GM13977 (cell line): ENCODE measurements at regions not wholly inside any gene's neighbourhood (a gene's known extent, or its start where the extent isn't known, plus 50 kb on each side); places are given as distances from the start of the nearest gene placed in this dataset.
"Not testable (repeated sequence)": the region's sequence is repeated elsewhere in the genome, so short reads cannot be mapped to it uniquely, and the experiment has no call there.

Experiments
- DNase-seq: peaks from one replicate; pipeline ENCODE4 v3.0.0; 2012; ENCODE audit warnings: low spot score
- in situ Hi-C: fragments of 300-500 bp; cut with MboI; formaldehyde crosslinking; loops from one replicate; pipeline ENCODE4 v1.12.0; 2022; ENCODE audit warnings: low sequenced_read_pairs, low pct_unique_long_range_greater_than_20kb, mixed read lengths, inconsistent platforms; ENCODE audit not compliant: unreplicated experiment
- TF ChIP-seq, protein P1 (sequence below): IDR thresholded peaks from 2 replicates; pipeline ENCODE4 v1.5.1; 2012; ENCODE audit warnings: mild to moderate bottlenecking, control low read depth; ENCODE audit not compliant: insufficient read depth; ENCODE audit errors: extremely low read depth, missing control alignments

DNA sequence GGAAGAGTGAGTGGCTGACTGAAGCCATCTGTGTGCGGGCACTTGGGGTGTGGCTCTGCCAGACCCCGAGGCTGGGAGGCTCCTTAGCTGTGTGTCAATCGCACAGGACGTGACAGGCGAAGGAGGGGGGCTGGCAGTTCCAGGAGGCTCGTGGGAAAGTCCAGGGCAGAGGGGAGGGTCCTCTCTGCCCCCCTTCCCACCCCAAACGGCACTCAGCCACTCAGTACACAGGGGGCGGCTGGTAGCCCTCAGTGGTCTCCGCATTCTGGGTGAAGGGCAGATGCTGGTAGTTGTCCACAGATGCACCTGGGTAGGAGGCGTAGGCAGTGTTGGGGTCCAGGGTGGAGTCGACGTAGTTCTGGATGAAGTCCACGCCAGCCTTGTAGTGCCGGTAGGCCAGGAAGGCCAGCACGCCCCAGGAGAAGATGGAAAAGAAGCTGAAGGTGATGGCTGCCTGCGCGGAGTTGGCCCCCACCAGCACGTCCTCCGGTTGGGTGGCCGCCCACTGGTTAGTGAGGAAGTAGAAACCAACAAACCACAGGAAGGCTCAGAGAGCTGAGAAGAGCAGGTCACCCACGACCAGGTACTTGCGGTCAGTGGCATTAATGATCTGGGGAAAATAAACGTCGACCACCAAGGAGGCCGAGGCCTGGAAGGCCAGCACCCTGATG lies 85.4 kb upstream of the CEP78 start:
- TF ChIP-seq, protein P1, sequence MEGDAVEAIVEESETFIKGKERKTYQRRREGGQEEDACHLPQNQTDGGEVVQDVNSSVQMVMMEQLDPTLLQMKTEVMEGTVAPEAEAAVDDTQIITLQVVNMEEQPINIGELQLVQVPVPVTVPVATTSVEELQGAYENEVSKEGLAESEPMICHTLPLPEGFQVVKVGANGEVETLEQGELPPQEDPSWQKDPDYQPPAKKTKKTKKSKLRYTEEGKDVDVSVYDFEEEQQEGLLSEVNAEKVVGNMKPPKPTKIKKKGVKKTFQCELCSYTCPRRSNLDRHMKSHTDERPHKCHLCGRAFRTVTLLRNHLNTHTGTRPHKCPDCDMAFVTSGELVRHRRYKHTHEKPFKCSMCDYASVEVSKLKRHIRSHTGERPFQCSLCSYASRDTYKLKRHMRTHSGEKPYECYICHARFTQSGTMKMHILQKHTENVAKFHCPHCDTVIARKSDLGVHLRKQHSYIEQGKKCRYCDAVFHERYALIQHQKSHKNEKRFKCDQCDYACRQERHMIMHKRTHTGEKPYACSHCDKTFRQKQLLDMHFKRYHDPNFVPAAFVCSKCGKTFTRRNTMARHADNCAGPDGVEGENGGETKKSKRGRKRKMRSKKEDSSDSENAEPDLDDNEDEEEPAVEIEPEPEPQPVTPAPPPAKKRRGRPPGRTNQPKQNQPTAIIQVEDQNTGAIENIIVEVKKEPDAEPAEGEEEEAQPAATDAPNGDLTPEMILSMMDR = no peak
- in situ Hi-C loops = no loop called here
- DNase-seq = no peak

DNA sequence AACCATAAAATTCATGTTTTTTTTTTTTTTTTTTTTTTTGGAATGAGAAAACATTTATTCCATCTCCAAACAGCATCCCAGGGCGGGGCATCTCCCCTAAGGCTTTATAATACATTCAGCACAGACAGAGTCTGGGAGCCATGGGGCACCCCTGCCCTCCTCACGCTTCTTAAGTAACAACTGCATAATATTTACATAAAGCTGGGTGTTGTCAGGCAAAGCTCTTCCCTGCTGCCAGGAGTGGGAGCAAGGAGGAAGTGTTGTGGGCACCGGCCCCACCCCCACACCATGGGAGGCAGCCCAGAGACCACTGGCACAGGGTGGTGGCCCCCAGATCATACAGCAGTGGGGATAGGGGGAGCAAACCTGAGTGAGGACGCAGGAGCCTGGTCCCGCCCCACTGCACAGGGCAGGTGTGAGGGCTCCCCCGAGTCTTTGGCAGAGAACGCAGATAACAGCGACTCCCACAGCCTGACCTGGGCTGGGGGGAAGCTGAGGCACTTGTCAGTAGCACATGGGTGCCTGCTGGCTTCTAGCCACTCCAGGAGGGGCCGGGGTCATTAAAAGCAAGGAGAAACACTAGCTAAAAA lies 86.1 kb upstream of the CEP78 start:
- TF ChIP-seq, protein P1 = no peak
- in situ Hi-C loops = no loop called here
- no peak for DNase-seq

DNA sequence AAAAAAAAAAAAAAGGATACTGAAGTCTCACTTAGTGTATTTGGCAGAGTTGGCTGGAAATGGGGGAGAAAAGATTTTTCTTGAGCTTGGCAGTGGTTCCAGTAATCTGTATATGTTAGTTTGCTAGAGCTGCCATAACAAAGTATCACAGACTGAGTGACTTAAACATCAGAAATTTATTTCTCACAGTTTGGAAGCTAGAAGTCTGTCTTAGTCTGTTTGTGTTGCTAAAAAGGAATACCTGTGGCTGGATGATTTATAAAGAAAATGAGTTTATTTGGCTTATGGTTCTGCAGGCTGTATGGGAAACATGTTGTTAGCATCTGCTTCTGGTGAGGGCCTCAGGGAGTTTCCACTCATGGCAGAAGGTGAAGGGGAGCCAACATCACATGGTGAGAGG lies 89.6 kb upstream of the CEP78 start:
- DNase-seq = no peak
- TF ChIP-seq, protein P1 = no peak
- in situ Hi-C loops = no loop called here

DNA sequence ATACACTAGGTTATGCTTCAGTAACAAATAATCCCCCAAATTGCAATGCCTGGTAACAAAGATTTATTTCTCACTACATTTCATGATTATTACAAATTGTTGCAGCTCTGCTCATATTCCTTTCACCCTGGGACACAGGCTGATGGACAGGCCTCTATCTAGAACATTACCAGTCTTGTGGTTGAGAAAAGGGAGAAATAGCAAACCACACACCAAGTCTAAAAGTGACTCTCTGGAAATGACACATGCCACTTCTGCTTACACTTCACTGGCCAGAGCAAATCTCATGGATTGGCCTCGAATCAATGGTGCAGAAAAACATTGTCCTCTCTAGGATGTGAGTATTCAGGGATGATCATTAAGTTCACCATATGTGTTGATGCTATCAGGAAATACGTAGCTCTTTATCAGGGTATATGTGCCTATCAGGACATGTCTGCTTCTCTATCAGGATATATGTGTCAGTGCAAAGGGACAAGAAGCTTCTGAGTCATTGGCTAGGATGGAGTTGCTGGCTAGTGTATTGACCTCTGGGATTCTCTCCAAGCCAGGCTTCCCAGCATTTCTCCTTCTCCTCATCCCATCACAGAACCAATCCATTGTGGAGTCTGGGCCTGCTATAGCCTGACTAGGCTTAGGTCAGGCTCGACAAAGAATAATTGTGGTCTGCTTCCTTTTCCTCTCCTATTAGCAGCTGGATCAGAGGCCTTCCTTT lies 91.1 kb upstream of the CEP78 start:
- in situ Hi-C loops = no loop called here
- DNase-seq = no peak
- TF ChIP-seq, protein P1 = no peak

DNA sequence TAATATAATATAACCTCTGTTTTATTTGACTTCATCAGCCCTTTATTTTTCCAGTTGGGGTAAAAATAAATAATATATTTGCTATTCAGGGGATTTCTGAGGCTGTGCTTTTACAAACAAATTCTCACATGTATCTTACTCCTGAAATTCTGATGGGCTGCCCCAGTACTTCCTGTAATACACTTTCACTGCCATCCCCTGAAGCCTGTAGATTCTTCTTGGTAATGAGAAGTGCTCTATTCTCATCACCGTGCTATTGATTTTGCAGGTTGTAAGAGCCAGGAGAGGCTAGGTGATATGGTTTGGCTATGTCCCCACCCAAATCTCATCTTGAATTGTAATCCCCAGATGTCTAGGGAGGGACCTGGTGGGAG lies 91.9 kb upstream of the CEP78 start:
- DNase-seq = no peak
- TF ChIP-seq, protein P1 = no peak
- in situ Hi-C loops = no loop called here

DNA sequence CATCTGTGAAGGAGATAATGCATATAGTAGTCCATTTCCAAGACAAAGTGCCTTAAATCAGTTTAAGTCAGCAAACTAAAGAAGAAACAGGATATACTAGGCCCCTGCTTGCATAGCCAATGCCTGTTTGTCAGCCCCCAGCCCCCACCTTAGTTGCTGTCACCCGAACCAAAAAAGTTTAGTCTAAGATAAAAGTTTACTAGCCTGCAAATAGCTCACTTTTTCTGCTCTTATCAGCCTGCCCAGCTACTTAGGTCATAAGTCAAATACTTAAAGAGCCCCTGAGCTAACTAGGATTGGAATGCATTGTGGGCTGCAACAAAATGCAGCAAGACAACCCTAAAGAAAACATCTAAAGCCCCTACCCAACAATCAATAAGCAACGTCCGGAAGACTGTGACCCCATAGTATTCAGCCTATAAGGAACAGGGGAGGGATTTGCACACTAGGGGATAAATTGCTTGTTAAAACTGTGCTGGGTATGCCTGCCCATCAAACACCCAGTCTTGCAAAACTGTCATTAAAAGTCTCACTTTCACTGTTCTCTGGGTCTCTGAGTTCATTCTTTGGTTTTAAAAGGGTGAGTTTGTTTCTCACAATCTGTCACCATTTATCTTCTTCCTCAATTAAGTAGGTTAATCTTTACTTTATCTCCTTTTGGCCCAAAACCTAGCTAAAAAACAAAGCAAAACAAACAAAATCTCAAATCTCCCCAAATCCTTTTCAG lies 92.4 kb upstream of the CEP78 start:
- in situ Hi-C loops = no loop called here
- DNase-seq = no peak
- TF ChIP-seq, protein P1 = no peak

DNA sequence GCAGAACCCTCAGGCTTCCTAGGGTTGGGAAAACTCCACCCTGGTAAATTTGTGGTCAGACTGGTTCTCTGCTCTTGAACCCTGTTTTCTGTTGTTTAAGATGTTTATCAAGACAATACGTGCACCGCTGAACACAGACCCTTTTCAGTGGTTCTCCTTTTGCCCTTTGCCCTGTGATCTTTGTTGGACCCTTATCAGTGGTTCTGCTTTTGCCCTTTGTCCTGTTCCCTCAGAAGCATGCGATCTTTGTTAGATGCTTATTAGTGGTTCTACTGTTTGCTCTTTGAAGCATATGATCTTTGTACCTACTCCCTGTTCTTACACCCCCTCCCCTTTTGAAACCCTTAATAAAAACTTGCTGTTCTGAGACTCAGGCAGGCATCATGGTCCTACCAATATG lies 93.6 kb upstream of the CEP78 start:
- in situ Hi-C loops, DNase-seq: not testable (repeated sequence)
